ENCODE measurements at regions not wholly inside any gene's neighbourhood (a gene's known extent, or its start where the extent isn't known, plus 50 kb on each side); places are given as distances from the start of the nearest gene placed in this dataset.
A peak's percentile ranks its signal among the peaks of the same experiment; 100 is the strongest.

DNA sequence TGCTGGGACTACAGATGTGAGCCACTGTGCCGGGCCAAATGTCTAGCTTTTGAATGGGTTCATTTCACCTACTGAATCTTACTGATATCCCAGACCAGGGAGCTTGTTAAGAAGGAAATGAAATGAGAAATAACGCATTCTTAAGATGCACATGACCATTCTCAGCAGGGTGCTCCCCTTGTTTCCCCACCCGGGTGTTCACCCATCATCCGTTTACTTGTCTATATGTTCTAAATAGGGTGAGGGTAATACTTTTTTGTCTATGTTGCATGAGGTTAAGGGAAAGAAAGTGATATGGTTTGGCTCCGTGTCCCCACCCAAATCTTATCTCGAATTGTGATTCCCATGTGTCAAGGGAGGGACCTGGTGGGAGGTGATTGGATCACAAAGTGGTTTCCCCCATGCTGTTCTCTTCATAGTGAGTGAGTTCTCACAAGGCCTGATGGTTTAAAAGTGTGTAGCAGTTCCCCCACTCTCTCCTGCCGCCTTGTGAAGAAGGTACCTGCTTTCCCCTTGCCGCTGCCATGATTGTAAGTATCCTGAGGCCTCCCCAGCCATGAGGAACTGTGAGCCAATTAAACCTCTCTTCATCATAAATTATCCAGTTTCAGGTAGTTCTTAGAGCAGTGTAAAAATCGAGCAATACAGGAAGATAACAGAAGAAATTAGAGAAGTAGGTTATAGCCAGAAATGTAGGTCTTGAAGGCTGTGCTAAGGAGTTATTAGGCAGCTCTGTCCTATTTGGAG, 129.1 kb downstream of the DDX1 start:
- DNase-seq = no peak

DNA sequence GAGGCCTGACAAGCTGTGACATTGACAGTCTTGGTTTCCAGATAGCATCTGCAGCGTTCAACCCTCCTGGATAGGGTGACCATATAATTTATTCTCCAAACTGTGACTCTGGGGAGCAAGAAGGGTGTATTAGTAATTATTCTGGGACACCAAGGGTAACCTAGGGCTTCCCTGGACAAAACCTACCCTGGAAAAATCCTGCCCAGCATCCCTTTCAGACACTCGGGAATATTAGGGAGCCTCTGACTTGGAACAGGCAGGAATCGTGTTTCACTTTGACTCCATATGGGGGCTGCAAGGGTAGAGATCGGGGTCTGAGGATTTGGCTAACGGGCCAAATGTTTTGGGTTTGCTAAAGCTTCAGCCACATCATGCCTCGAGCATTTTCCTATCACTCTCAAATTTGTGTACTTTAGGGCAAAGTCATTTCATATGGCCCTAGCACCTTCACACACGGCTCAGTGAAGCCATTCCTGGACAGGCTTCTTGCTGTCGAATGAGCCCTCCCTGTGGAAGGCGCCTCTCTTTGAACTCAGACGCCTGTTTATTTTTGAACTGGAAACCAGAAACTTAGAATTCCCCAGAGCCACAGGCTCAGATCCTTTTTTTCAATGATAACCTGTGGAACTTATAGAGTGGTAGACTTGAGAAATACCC, 129.9 kb downstream of the DDX1 start:
- DNase-seq = no peak

DNA sequence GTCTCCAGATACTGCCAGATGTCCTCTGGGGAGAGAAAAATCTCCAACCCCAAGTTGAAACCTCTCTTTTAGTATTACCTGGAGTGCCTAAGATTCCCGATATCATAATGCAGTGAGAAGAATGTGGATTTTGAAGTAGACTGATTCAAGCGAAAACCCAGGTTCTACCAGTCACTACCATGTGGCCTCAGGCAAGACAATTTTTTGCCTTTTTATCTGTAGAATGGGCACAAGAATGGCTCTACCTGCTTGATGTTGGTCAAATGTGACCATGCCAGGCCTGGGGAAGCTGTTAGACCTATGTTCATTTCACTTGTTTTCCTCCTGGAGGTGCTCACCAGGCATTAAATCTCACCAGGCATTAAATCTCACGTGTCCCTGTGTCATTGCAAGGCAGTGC, 131.3 kb downstream of the DDX1 start:
- no peak for DNase-seq

DNA sequence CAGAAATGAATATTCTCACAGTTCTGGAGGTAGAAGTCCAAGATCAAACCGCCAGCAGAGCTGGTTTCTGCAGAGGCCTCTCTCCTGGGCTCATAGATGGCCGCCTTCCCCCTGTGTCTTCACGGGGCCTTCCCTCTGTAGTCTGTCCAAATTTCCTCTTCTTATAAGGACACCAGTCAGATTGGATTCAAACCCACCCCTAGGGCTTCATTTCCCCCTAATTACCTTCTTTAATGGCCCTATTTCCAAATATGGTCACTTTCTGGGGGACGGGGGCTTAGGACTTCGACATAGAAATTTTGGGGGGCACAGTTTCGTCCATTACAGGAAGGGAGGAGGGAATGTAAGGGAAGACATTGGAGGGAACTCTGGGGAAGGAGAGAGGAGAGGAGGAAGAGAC, 132.6 kb downstream of the DDX1 start:
- no peak for DNase-seq

- DNase-seq = no peak
These were observed 133.6 kb downstream of the DDX1 start for GRCh38 chr2:15725101-15725781.

GRCh38 chr2:15725782-15726112, 134.1 kb downstream of the DDX1 start:
- no peak for DNase-seq

DNA sequence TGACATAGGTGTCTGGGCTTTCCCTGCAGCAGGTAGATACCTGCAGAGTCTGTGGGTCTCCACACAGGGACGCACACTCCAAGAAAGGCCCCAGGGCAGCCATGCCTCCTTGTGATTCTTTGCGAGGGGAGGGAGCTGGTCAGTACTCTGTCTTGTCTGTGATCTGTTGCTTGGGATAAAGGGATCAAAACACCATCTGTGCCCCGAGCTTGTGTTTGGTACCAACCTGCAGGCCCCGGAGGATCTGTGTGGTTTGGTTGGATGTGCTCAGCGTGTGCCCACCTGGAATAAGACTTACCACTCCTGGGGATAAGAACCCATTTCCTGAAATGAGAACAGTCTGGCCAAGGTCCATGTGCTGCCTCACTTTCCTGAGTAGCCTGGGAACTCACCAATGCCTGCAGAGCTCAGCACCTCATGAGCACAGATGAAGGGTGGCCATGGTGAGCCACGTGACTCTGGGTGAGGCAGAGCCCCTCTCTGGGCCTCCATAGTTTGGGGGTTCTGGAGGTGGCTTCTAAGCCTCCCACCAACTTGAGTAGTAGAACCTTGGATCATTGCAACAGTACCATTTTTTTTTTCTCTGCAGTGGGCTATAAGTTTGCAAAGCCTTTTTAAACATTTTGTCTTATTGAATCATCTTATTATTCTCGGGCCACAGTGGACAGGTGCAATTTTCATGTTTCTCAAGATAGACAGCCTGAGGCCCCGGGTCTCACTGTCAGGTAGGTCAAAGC, 134.8 kb downstream of the DDX1 start:
- DNase-seq = no peak

DNA sequence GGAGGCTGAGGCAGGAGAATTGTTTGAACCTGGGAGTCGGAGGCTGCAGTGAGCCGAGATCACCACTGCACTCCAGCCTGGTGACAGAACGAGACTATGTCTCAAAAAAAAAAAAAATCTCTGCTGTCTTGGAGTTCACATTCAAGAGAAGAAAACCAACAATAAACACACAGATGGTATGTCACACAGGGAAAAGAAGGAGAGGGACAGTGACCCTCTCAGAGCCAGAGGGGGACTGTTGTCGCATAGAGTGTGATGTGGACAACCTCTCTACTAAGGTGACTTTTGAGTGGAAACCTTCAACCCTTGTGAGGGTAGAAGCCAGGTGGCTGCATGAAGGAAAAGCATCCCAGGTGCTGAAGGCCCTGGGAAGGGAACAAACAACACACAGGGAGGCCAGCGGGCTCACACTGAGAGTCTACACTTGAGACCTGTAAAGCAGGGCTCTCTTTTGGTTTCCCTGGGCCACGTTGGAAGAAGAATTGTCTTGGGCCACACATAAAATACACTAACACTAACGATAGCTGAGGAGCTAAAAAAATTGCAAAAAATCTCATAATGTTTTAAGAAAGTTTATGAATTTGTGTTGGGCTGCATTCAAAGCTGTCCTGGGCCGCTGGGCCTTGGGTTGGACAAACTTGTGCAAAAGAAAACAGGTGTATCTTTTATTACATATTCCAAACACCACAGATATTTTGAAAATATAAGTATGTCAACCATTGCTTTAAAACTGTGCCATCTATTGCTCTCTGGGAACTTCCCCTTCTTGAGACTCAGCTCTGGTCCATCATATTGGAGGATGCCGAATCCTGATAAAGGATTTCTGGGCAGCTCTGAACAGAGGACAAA, 136.0 kb downstream of the DDX1 start:
- DNase-seq = no peak

- DNase-seq = no peak
These were observed 136.7 kb downstream of the DDX1 start for GRCh38 chr2:15728245-15728938.

DNA sequence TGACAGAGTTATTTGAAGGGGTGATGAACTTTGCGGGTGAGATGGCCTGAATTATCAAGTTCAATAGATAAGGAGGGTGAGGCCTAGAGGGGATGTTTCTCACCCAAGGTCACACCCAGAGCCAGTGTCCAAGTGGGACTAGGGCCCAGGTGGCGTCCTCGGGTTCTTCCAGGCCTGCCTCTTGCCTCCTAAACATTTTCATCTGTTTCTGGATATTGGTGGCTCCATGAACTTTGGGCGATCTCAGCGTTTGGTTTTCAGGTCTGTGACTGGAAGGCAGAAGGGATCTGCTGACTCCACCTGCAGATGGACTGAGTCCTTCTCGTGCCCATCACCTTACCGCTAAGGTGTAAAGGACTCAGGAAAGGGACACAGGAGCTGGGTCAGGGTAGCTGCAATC, 137.3 kb downstream of the DDX1 start:
- DNase-seq = no peak

DNA sequence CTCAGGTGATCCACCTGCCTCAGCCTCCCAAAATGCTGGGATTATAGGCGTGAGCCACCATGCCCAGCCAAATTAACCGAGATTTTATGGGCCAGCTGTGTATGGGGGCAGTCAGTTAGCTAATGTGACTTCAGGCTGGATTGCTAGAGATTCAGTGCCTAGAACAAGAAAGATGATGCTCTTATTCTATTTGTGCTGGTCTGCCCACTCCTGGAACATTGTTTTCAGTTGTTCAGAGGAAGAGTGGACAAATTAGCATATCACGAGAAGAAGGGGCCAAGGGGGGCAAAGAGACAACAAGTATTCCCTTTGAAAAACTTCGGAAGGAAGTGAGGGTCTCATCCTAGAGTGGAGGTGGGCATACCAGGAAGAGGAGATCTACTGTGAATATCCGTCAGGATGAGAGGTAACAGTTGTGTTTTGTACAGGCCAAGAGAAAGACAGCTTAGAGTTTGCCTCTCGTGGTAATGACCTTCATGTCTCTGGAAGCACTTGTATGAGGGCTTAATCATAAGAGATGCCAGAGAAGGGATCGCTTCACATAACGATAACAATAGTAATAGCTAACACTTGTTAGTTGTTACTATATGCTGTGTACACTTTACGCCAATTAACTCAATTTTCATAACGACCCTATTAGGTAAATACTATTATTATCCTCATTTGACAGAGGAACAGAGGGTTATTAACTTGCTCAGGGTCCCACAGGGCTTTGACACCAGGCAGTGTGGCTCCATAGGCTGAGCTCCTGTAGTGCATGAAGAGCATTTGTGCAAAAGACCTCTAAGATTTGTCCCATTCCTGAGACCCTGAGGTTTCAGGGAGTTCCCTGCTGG, 138.3 kb downstream of the DDX1 start:
- DNase-seq = no peak

DNA sequence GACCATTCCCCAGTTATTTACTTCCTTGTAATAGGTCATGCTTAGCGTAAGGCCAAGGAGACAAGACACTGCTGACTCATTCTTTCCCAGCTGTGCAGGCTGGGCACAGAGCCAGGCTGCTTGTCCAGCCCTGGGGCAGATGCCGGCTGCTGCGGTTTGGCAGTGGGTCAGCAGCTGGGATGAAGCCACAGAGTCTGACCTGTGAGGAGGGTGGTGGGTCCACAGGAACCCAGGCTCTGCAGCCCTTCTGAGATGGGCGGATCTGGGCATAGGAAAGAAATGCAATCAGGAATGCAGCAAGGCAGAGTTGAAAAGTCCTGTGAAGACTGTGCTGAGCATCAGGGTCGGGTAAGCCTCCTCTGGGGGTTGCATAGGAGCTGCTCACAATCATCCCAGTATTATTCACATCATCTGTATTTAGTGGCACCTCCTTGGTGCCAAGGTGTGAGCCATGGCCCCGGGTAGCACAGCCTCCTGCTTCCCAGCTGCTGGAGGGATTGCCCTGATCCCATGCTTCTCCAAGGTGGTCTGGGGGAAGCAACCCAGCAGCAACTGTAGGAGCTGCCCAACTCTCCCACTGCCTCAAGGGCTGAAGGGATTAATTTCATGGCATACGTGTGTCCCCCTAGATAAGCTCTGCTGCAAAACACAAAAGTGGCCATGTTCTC, 139.0 kb downstream of the DDX1 start:
- peak; percentile 90 for DNase-seq

DNA sequence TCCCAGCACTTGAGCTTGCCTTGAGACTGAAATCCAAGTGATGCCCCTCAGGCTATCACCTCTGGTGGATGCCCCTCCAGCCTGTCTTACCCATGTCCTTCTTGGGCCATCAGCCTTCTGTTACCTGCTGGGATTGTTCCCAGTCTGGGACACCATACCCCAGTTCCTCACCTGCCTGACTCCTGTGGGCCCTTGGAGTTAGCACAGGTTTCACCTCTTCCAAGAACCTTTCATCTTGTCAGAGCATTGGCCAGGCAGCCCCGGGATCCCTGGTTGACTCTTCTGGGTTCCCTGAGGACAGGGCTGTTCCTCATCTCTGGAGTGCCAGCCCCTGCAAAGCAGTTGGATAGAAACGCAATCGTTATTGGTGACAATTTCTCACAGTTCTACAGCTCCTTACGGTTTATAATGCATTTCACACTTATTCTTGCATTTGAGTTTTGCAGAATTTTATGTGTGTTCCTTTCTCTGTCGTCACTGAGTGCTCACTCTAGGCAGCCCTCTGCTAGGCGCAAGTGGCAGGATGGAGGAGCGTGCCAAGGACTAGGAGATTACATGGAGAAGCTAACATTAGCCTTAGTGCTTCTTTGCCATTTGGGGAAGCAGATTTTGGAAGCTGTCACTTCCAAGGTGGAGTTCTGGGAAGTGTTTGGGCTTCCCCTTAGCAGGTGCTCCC, 139.7 kb downstream of the DDX1 start:
- DNase-seq = no peak

DNA sequence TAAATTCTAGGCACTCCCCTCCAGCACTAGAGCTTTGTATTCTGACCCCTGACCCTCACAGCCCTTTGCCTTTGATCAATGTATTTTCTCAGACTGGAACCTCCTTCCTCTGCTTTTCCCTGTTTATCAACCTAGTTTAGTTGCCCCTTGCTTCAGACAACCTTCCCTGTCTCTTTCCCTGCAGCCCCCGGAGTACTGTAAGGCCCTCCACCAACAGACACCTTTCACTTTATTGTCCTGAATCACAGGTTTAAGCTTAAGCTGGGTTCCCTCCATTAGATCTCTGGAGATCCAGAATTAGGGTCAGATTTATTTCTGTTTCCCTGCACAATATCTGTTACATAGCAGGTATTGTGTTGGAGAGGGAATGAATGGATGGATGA, 140.2 kb downstream of the DDX1 start:
- DNase-seq = no peak

DNA sequence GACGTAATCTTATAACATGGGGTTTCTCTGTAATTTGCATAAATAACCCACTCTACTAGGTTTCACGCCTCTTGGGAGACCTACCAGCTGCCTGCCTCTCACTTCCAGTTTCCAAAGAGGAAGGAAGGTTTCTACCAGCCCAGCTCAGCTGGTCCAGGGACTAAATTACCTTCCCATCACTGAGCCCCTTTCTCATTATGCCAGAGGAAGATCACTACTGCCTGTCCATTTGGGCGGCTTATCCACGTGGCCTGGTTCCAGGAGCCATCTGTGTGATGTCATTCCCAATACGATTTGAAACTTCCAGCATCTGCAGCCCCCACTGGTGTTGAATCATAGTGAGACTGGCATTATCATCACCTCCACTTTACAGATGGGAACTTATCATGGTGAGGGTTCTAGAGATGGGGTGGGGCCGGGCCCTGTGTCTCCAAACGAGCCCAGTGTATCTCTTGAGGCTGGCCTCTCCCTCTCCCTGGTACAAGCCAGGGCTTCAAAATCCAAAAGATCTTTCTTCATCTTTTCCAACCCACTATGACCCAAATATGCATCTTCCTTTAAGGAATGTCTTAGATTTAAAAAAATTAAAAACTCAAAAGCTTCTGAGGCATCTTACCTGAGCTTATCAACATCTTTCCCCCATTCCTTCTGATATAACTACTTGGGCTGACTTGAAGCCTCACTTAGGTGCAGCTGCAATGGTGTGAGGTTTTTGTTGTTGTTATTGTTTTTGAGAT, 140.8 kb downstream of the DDX1 start:
- DNase-seq = no peak

DNA sequence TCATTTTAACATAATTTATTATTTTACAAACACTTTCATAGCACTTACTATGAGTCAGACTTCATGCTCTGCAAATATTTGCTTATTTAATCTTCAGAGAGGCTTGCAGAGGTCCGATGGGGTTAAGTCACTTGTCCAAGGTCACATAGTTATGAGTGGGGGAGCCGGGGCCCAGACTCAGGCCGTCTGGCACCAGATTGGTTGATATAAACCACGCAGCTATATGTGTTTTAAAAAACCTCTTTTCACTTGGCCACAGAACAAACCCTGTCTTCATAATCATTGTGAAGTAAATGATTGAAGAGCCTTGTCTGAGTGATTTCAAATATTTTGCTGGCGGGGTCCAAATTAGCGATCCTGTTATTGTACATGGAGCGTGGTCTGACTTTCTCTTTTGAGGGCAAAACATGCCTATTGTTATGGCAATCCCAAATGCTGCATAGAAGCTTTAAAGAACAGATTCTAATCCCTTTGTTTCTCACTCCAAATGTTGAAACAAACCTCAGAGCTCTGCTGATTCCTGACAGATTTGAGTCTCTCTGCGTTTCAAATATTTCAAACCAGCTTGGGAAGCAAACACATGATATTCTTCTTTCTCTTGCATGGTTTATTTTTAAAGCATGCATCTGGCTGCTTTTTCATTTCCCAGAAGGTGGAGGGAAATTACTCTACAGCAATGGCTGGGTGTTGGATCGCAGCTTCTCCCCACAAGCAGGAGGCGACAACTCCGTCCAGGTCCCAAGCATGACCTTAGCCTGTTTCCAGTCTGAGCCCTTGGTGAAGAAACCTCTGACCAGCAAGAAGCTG, 142.4 kb downstream of the DDX1 start:
- peak; percentile 63 for DNase-seq

DNA sequence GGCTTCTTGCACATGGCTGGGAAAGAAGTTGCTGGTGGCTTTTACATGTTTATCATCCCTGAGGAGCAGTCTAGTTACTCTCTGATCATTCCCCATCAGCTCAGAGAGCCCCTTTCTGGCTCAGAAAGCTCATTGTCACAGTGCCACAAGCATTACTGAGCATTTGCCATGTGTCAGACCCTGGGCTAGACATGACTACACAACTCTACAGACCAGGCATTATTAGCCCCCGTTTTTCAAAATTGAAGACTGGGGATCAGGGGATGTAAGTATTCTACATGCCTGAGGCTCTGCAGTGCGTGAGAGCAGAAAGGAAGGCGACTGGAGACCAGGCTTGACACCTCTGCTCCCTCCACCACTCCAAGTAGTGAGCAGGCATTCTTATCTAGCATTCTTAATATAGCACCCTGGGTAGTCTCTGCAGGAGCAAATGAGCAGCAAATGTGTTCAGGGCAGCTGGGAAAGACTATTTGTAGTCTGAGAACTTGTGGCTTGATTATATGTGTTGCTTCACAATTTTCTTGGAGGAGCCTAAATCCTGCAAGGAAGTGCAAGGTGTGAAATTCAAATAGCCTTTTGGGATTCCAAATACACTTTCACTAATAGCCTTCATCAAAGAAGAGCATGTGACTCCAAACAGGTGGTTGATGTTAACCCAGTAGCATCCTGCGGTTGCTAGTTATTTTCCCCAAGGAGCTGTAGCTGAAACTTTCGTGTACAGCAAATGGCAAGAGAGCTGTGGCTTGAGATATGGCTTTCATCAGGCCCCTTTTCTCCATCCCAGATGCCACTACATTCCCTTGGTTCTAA, 143.2 kb downstream of the DDX1 start:
- peak; percentile 11 for DNase-seq

Measured in fibroblast of skin of back (primary cell).